H1 (cell line): ENCODE measurements at regions not wholly inside any gene's neighbourhood (a gene's known extent, or its start where the extent isn't known, plus 50 kb on each side); places are given as distances from the start of the nearest gene placed in this dataset.

Source experiments
- CTCF ChIA-PET: fragments of 300-600 bp; sonication (Branson Sonifier 250); formaldehyde crosslinking; loops from one replicate; lab custom pipeline; 2021; ENCODE audit not compliant: partially characterized antibody; lab: Charles Lee
- POLR2A ChIA-PET: fragments of 300-600 bp; sonication (Branson Sonifier 250); formaldehyde crosslinking; loops from one replicate; lab custom pipeline; 2021; ENCODE audit warnings: inconsistent platforms; ENCODE audit not compliant: partially characterized antibody; lab: Charles Lee
- DNase-seq, 2 experiments: peaks; one replicate each; pipeline versions ENCODE4 v3.0.0 to v3.0.0-alpha.2; 2010 to 2022; ENCODE audit warnings: low spot score in 2 of 2, low read depth in 1 of 2, mixed read lengths in 1 of 2
- FAIRE-seq: peaks from 2 replicates; lab custom pipeline; 2011; peaks lifted over from hg19 to GRCh38; lab: Jason Lieb, UNC
- H2AFZ ChIP-seq: 2 replicates; pipeline ENCODE4 v1.8.1; 2012; ENCODE audit warnings: low read length, inconsistent platforms
- H2AK5ac ChIP-seq: 2 replicates; pipeline ENCODE4 v1.6.1; 2013; ENCODE audit warnings: low read depth, low read length
- H2BK120ac ChIP-seq: replicated peaks from 2 replicates; pipeline ENCODE3; 2013; ENCODE audit warnings: low read depth, low read length, inconsistent platforms
- H2BK12ac ChIP-seq: 2 replicates; pipeline ENCODE4 v1.6.1; 2013; ENCODE audit warnings: low read depth, low read length
- H2BK15ac ChIP-seq: 2 replicates; pipeline ENCODE4 v1.6.1; 2013; ENCODE audit warnings: low read length
- H2BK20ac ChIP-seq: 2 replicates; pipeline ENCODE4 v1.6.1; 2013; ENCODE audit warnings: low read length
- H2BK5ac ChIP-seq: 2 replicates; pipeline ENCODE4 v1.6.1; 2013; ENCODE audit warnings: low read depth, low read length
- H3K14ac ChIP-seq: 2 replicates; pipeline ENCODE4 v1.6.1; 2013; ENCODE audit warnings: inconsistent platforms; ENCODE audit not compliant: insufficient read length
- H3K18ac ChIP-seq: 2 replicates; pipeline ENCODE4 v1.6.1; 2013; ENCODE audit warnings: low read length; ENCODE audit errors: extremely low read depth
- H3K23ac ChIP-seq: 2 replicates; pipeline ENCODE4 v1.6.1; 2013; ENCODE audit warnings: inconsistent platforms; ENCODE audit not compliant: insufficient read length
- H3K23me2 ChIP-seq: 2 replicates; pipeline ENCODE4 v1.6.1; 2013; ENCODE audit warnings: low read depth, low read length
- H3K27ac ChIP-seq: 2 replicates; pipeline ENCODE4 v1.6.1; 2011; ENCODE audit warnings: low read depth, low read length, inconsistent platforms
- H3K27me3 ChIP-seq, 4 experiments: replicated peaks in 1 of 4; 1 replicate in 1 of 4; 2 replicates in 3 of 4; pipeline versions ENCODE4 v1.6.1 to v1.8.1; 2011 to 2013; ENCODE audit warnings: low read length in 3 of 4, mild to moderate bottlenecking in 3 of 4, inconsistent platforms in 2 of 4, mixed read lengths in 2 of 4, moderate library complexity in 1 of 4; ENCODE audit not compliant: control insufficient read depth in 3 of 4, insufficient read depth in 3 of 4; ENCODE audit errors: extremely low read depth in 1 of 4
- H3K36me3 ChIP-seq, 4 experiments: 2 replicates each; pipeline versions ENCODE4 v1.6.1 to v1.8.1; 2011 to 2013; ENCODE audit warnings: mild to moderate bottlenecking in 4 of 4, low read length in 3 of 4, moderate library complexity in 2 of 4, control low read depth in 1 of 4, inconsistent platforms in 1 of 4; ENCODE audit not compliant: insufficient read depth in 4 of 4, control insufficient read depth in 2 of 4
- H3K4ac ChIP-seq: replicated peaks from 2 replicates; pipeline ENCODE3; 2013; ENCODE audit warnings: low read length, low read depth, mixed read lengths, inconsistent platforms; ENCODE audit not compliant: insufficient read length
- H3K4me1 ChIP-seq, 4 experiments: replicated peaks in 1 of 4; 1 replicate in 1 of 4; 2 replicates in 3 of 4; pipeline versions ENCODE4 v1.6.1 to v1.8.1; 2011 to 2013; ENCODE audit warnings: low read length in 3 of 4, inconsistent platforms in 2 of 4, mixed read lengths in 1 of 4; ENCODE audit not compliant: insufficient read depth in 4 of 4, control insufficient read depth in 3 of 4
- H3K4me2 ChIP-seq, 2 experiments: 2 replicates each; pipeline versions ENCODE4 v1.6.1 to v1.8.1; 2011 to 2013; ENCODE audit warnings: low read depth in 2 of 2, low read length in 2 of 2, control low read depth in 1 of 2, inconsistent platforms in 1 of 2, mild to moderate bottlenecking in 1 of 2; ENCODE audit not compliant: insufficient read depth in 1 of 2
- H3K4me3 ChIP-seq, 4 experiments: fragments of 200-600, 300-600 bp in 1 of 4; sonication (generic), shearing (Covaris generic), sonication (Bioruptor Twin) in 1 of 4; 2 replicates each; pipeline versions ENCODE4 v1.5.1 to v1.8.1; 2011 to 2016; ENCODE audit warnings: low read length in 4 of 4, low read depth in 3 of 4, control low read depth in 2 of 4, inconsistent platforms in 2 of 4, mild to moderate bottlenecking in 2 of 4, mixed read lengths in 1 of 4, moderate library complexity in 1 of 4; ENCODE audit not compliant: insufficient read depth in 2 of 4; ENCODE audit errors: extremely low read depth in 1 of 4
- H3K56ac ChIP-seq: replicated peaks from 2 replicates; pipeline ENCODE3; 2013; ENCODE audit warnings: low read depth, mild to moderate bottlenecking, mixed read lengths, low read length, inconsistent platforms; ENCODE audit not compliant: insufficient read length
- H3K79me1 ChIP-seq: 2 replicates; pipeline ENCODE4 v1.6.1; 2013; ENCODE audit warnings: low read depth, low read length, control low read depth
- H3K79me2 ChIP-seq, 2 experiments: 2 replicates each; pipeline versions ENCODE4 v1.6.1 to v1.8.1; 2012 to 2013; ENCODE audit warnings: low read length in 2 of 2, mild to moderate bottlenecking in 2 of 2, inconsistent platforms in 1 of 2; ENCODE audit not compliant: insufficient read depth in 2 of 2, control insufficient read depth in 1 of 2
- H3K9ac ChIP-seq, 4 experiments: replicated peaks in 1 of 4; 1 replicate in 1 of 4; 2 replicates in 3 of 4; pipeline versions ENCODE4 v1.6.1 to v1.8.1; 2011 to 2013; ENCODE audit warnings: low read depth in 3 of 4, low read length in 3 of 4, control low read depth in 2 of 4, mild to moderate bottlenecking in 2 of 4, moderate library complexity in 2 of 4, inconsistent platforms in 1 of 4; ENCODE audit errors: extremely low read depth in 1 of 4
- H3K9me3 ChIP-seq, 2 experiments: 2 replicates each; pipeline versions ENCODE4 v1.6.1 to v1.8.1; 2012 to 2013; ENCODE audit warnings: mild to moderate bottlenecking in 2 of 2, moderate library complexity in 2 of 2, control low read depth in 1 of 2, inconsistent platforms in 1 of 2, low read depth in 1 of 2, low read length in 1 of 2, mixed read lengths in 1 of 2; ENCODE audit not compliant: insufficient read depth in 2 of 2
- H4K20me1 ChIP-seq, 2 experiments: replicated peaks in 1 of 2; 2 replicates each; pipeline versions ENCODE3 to v1.8.1; 2011 to 2013; ENCODE audit warnings: inconsistent platforms in 2 of 2, low read length in 2 of 2, mild to moderate bottlenecking in 1 of 2; ENCODE audit not compliant: insufficient read depth in 2 of 2, control insufficient read depth in 1 of 2
- H4K5ac ChIP-seq: 2 replicates; pipeline ENCODE4 v1.6.1; 2013; ENCODE audit warnings: low read length, low read depth, mixed read lengths, inconsistent platforms; ENCODE audit not compliant: insufficient read length
- H4K8ac ChIP-seq: 2 replicates; pipeline ENCODE4 v1.8.0; 2013; ENCODE audit warnings: mild to moderate bottlenecking, moderate library complexity, low read length, inconsistent platforms; ENCODE audit not compliant: insufficient read depth; ENCODE audit errors: extremely low read depth
- H4K91ac ChIP-seq: replicated peaks from 2 replicates; pipeline ENCODE3; 2013; ENCODE audit warnings: low read length, mixed read lengths, inconsistent platforms; ENCODE audit not compliant: insufficient read length
- CBX5 ChIP-seq: fragments of 300-800, 300-1000 bp; sonication (generic); IDR thresholded peaks from 2 replicates; pipeline ENCODE4 v1.7.1; 2016; ENCODE audit warnings: antibody characterized with exemption, low read length, low read depth
- CTBP2 ChIP-seq: IDR thresholded peaks from 2 replicates; pipeline ENCODE4 v1.7.0; 2011; ENCODE audit warnings: borderline replicate concordance, mild to moderate bottlenecking, moderate library complexity, mixed read lengths, low read length; ENCODE audit not compliant: insufficient read depth, insufficient read length
- JUN ChIP-seq: IDR thresholded peaks from 2 replicates; pipeline ENCODE4 v1.6.1; 2011; ENCODE audit warnings: low read depth, mild to moderate bottlenecking, improper control_type of control experiment, low read length
- POLR2A ChIP-seq, 2 experiments: IDR thresholded peaks; 1 replicate in 1 of 2; 2 replicates in 1 of 2; pipeline ENCODE4 v1.6.1; 2011; ENCODE audit warnings: low read depth in 2 of 2, low read length in 2 of 2, mild to moderate bottlenecking in 2 of 2; ENCODE audit errors: control extremely low read depth in 1 of 2
- POLR2AphosphoS5 ChIP-seq: IDR thresholded peaks from 2 replicates; pipeline ENCODE4 v1.6.1; 2011; ENCODE audit warnings: low read depth, low read length
- RBBP5 ChIP-seq: IDR thresholded peaks from 2 replicates; pipeline ENCODE4 v1.7.1; 2012; ENCODE audit warnings: low read depth, mild to moderate bottlenecking, inconsistent platforms, low read length, moderate library complexity, borderline replicate concordance
- RNF2 ChIP-seq: fragments of 200-900, 300-1000 bp; sonication (generic); IDR thresholded peaks from 2 replicates; pipeline ENCODE4 v1.7.1; 2016; ENCODE audit warnings: borderline replicate concordance, low read depth, mild to moderate bottlenecking, antibody characterized with exemption, low read length; ENCODE audit not compliant: poor library complexity, severe bottlenecking; ENCODE audit errors: missing control alignments
- SIN3A ChIP-seq, 2 experiments: IDR thresholded peaks in 1 of 2; conservative IDR thresholded peaks in 1 of 2; 2 replicates each; pipeline ENCODE4 v1.6.1; 2011 to 2012; ENCODE audit warnings: low read length in 2 of 2, improper control_type of control experiment in 1 of 2, low read depth in 1 of 2, mild to moderate bottlenecking in 1 of 2
- WGBS, 2 experiments: shearing (Covaris generic) in 1 of 2; methylation state at CpG; one replicate each; pipeline versions ENCODE4 v1.1.6 to v1.1.7; 2013 to 2015; ENCODE audit warnings: low lambda C conversion rate in 2 of 2, mixed read lengths in 2 of 2, inconsistent platforms in 1 of 2, low coverage in 1 of 2, missing lambda C conversion rate in 1 of 2; ENCODE audit not compliant: insufficient replicate concordance in 2 of 2, insufficient coverage in 1 of 2, insufficient read length in 1 of 2; ENCODE audit errors: extremely low coverage in 1 of 2, missing lambda C conversion rate in 1 of 2; 5-methylcytosine and 5-hydroxymethylcytosine counted together

GRCh38 chr9:32886021-32886420, 102.7 kb downstream of the TMEM215 start:
- no peaks in the 10 kb centered on the region for H4K20me1 ChIP-seq
- H2BK120ac ChIP-seq: no peak overlapping the region
- no peaks in the 10 kb centered on the region for H3K79me2 ChIP-seq
- H3K23ac ChIP-seq: no peak overlapping the region
- H3K23me2 ChIP-seq: no peaks in the 10 kb centered on the region
- H2AK5ac ChIP-seq: no peak overlapping the region
- TF ChIP-seq RNF2: no peak
- TF ChIP-seq POLR2AphosphoS5: no peak
- no peak for TF ChIP-seq RBBP5
- no peak for TF ChIP-seq SIN3A (conservative IDR thresholded peaks at IDR 0.05 in 1 of 2, IDR thresholded peaks at IDR 0.05 in 1 of 2; ENCODE audit: low read depth in 1 of 2, low read length in 2 of 2)
- TF ChIP-seq POLR2A (IDR thresholded peaks at IDR 0.05; ENCODE audit: control extremely low read depth in 1 of 2, low read depth in 2 of 2, low read length in 2 of 2): no peak
- TF ChIP-seq JUN: no peak
- no peak for TF ChIP-seq CBX5
- no peak for TF ChIP-seq CTBP2
- TF ChIP-seq, all 59 proteins: peak for 0
- Histone ChIP-seq H3K4me1 (no peaks in the 10 kb centered on the region), H3K27me3 (no peaks in the 10 kb centered on the region), H3K36me3 (no peaks in the 10 kb centered on the region), H2BK5ac (no peak overlapping the region), H3K9ac (no peak overlapping the region), H3K4me2 (no peak overlapping the region), H3K4ac (no peak overlapping the region), H2BK12ac (no peak overlapping the region), H2BK20ac (no peak overlapping the region), H4K91ac (no peak overlapping the region), H3K27ac (no peak overlapping the region), H2AFZ (no peak overlapping the region), H2BK15ac (no peak overlapping the region), H4K8ac (no peak overlapping the region), H3K56ac (no peak overlapping the region), H4K5ac (no peak overlapping the region), H3K79me1 (no peaks in the 10 kb centered on the region), H3K4me3 (no peak overlapping the region), H3K14ac (no peak overlapping the region), H3K9me3 (no peaks in the 10 kb centered on the region), H3K18ac (no peak overlapping the region)
- DNase-seq (no peak), FAIRE-seq (no peak)
- 95% methylated on average over 4 of the region's 4 CpGs; no CpG with 5 or more reads in 1 of the 2 experiments for WGBS, 2 experiments
- POLR2A ChIA-PET: no interaction called here
- CTCF ChIA-PET: interaction anchor here (2.4 kb wide), 1 partner anchor 13 kb away, joined by 5 read pairs; no protein-coding TSS in a partner anchor
